AG09309 (cell line): ENCODE measurements at regions not wholly inside any gene's neighbourhood (a gene's known extent, or its start where the extent isn't known, plus 50 kb on each side); places are given as distances from the start of the nearest gene placed in this dataset.

Source experiments
- DNase-seq: peaks from one replicate; pipeline ENCODE4 v3.0.0-alpha.2; 2010; ENCODE audit warnings: low read depth
- H3K4me3 ChIP-seq: 2 replicates; pipeline ENCODE4 v1.5.1; 2011; ENCODE audit warnings: mild to moderate bottlenecking, low read depth, low read length, moderate library complexity; ENCODE audit not compliant: control insufficient read depth
- TF ChIP-seq, protein P1 (sequence below): IDR thresholded peaks from 2 replicates; pipeline ENCODE4 v1.5.1; 2011; ENCODE audit warnings: mild to moderate bottlenecking, low read depth, low read length, inconsistent platforms; ENCODE audit not compliant: insufficient read depth, control insufficient read depth; ENCODE audit errors: missing control alignments

DNA sequence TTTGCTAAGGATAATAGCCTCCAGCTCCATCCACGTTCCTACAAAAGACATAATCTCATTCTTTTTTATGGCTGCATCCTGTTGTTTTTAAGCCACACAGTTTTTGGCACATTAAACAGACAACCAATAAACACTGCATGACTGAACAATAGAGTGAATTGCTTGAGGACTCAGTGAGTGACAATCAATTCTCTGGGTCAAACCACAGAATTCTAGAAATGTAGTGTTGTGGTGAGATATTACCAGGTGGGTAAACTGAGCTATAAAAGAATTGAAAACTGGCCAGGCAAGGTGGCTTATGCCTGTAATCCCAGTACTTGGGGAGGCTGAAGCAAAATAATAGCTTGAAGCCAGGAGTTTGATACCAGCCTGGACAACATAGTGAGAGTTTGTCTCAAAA, 154.7 kb upstream of the CADPS start:
- TF ChIP-seq, protein P1, sequence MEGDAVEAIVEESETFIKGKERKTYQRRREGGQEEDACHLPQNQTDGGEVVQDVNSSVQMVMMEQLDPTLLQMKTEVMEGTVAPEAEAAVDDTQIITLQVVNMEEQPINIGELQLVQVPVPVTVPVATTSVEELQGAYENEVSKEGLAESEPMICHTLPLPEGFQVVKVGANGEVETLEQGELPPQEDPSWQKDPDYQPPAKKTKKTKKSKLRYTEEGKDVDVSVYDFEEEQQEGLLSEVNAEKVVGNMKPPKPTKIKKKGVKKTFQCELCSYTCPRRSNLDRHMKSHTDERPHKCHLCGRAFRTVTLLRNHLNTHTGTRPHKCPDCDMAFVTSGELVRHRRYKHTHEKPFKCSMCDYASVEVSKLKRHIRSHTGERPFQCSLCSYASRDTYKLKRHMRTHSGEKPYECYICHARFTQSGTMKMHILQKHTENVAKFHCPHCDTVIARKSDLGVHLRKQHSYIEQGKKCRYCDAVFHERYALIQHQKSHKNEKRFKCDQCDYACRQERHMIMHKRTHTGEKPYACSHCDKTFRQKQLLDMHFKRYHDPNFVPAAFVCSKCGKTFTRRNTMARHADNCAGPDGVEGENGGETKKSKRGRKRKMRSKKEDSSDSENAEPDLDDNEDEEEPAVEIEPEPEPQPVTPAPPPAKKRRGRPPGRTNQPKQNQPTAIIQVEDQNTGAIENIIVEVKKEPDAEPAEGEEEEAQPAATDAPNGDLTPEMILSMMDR = no peak

GRCh38 chr3:63030666-63031065, 155.4 kb upstream of the CADPS start:
- TF ChIP-seq, protein P1 = no peak

More for the DNA sequence above, 154.7 kb upstream of the CADPS start:
- no peak for DNase-seq
- no peak overlapping the region for H3K4me3 ChIP-seq

DNA sequence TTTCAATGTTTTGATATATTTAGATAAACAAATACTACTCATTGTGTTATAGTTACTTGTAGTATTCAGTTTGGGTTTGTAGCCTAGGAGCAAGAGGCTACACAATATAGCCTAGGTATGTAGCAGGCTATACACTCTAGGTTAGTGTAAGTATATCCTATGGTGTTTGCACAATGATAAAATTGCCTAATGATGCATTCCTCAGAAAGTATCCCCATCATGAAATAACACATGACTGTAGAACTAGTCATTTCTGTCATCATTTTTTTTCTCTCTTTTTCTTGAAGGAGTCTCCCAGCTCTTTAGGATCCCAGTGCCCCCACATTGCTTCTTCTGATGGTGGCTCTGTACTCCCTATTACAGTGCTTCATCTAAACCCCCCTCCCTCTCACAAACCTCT, 157.7 kb upstream of the CADPS start:
- TF ChIP-seq, protein P1 = no peak
- no peak overlapping the region for H3K4me3 ChIP-seq
- DNase-seq = no peak

More at GRCh38 chr3:63030666-63031065, 155.4 kb upstream of the CADPS start:
- H3K4me3 ChIP-seq = no peak overlapping the region
- no peak for DNase-seq

DNA sequence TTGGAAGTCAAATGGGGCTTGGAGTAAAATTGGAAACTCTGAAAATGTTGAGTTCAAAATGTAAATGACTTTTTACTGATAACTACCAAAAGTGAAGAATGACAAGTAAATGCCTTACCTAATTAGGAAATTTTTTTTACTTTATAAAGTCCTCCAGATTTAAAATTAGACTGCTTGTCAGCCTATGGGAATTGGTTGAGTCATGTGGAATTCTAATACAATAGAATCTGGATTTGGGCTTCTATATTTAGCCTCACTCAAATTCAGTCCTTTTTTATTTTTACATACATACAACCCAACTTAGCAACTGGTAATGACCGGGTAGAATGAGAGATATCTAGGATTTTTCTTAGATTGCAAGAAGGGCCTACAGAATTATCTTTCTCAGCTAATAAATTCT, 158.9 kb upstream of the CADPS start:
- DNase-seq = no peak
- TF ChIP-seq, protein P1 = no peak
- H3K4me3 ChIP-seq = no peak overlapping the region

DNA sequence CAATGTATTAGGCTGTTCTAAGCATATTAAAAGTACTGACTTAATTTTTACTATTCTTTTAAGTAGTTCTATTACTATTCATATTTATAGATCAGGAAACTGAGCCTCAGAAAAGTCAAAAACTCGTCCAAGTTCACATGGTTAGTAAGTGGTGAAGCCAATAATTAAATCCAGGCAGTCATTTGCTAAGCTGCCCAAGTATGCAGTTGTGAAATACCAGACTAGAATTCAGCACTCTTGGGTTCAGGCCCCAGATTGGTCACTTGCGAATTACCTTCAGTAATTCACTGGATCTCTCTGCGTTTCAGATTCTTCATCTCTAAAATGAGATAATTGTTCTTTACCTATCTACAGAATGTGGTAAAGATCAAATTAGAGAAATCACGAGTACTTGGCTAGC, 161.9 kb upstream of the CADPS start:
- TF ChIP-seq, protein P1 = no peak
- no peak for DNase-seq

GRCh38 chr3:63042833-63043232, 167.6 kb upstream of the CADPS start:
- TF ChIP-seq, protein P1 = no peak
- no peak overlapping the region for H3K4me3 ChIP-seq
- no peak for DNase-seq

More for the DNA sequence above, 161.9 kb upstream of the CADPS start:
- H3K4me3 ChIP-seq = no peak overlapping the region

DNA sequence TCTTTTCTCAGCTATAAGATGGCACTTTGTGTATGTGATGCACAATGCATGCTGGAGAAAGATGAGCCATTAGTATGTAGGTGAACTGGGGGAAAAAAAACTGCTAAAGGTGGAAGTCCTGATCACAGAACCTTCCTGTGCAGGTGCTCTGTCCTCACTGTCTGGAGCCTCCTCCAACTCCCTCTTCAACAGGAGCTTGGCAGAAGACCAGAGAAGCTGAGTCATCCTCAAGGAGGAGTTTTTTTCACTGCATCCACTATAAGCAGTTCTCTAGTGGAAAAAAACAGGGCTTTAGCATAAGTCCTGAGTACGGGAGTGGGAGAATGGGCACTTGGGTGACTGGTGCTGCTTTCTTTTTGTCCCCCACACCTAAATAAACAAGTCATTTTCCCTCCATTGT, 168.4 kb upstream of the CADPS start:
- H3K4me3 ChIP-seq = no peak overlapping the region
- no peak for DNase-seq
- TF ChIP-seq, protein P1 = no peak
